GM18511 (cell line): ENCODE measurements at regions not wholly inside any gene's neighbourhood (a gene's known extent, or its start where the extent isn't known, plus 50 kb on each side); places are given as distances from the start of the nearest gene placed in this dataset.

ENCODE experiments used
- ATAC-seq: cut with Tn5 transposase; IDR thresholded peaks from one replicate; pipeline ENCODE4 v1.9.1; 2021; ENCODE audit warnings: mild to moderate bottlenecking, moderate library complexity; ENCODE audit not compliant: unreplicated experiment

- ATAC-seq = no peak
These were observed 71.8 kb downstream of the C4orf33 start for GRCh38 chr4:129167640-129168260.

GRCh38 chr4:129172181-129172580, 76.2 kb downstream of the C4orf33 start:
- ATAC-seq = no peak

- ATAC-seq = peak; percentile 85
These were observed 80.9 kb downstream of the C4orf33 start for GRCh38 chr4:129176864-129177263.

DNA sequence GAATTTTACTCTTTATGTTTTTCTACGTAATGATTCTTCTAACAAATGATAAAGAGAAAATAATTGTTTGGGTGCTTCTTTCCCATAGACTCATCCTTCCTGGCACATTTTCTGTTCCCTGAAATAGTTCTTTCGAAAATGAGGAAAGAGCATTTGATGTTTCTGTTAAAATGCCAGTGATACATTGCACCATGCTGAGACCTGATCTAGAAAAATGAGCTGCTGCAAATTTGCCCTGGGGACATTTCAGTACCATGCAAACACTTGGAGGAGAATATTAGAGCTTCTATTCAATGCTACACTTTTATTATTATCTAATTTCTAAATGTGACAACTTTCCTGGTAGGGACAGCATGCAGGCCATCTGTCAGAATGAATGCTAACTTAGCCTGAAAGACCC, 83.3 kb downstream of the C4orf33 start:
- no peak for ATAC-seq

DNA sequence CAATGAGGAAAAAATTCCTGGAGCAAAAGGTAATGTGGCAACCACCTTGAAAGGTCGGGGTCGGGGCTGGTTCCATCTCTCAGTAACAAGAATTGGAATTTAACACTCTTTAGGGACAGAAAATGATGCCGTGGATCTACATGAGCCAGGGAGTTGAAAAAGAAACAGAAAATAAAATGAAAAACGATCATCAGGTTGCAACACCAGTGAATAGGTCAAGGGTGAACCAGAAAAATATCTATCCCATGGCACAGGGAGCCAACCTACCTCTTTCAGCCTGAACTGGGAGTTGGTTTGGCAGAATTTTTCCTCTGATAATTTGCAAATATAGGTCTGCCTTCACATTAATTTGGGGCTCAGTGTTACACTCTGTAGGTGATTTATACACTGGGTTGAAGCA, 93.7 kb downstream of the C4orf33 start:
- no peak for ATAC-seq

DNA sequence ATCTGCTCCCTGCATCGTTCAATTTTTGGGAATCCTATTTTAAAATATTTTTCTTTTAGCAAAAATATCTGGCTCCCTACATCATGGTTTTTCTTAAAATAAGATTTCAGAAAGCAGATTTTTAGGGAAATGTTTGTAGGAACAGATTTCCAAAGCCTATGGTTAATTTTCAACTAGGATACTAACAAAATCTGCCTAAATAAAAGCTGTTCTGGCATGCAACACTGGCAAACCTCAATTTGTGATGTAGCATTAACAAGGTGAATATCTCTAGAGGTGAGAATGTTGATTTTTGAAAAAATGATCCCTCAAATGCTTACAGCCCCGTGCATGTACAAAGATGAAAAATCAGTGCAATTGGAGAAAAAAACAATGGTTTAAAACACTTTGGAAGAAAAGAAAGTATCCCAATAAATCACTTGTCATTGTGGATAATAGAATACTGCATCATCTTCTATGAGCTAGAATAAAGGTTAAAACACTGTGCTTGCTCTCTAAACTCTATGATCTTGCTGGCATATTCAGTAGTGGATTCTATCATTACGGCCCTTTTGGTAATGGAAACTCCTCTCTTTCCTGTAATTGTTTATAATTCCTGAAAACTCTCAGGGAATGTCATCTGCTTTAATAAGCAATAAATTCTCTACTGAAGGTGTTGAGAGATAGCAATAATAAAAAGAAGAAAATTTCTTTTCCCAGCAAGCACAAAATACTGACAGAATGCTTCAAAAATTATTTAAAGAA, 97.6 kb downstream of the C4orf33 start:
- no peak for ATAC-seq

DNA sequence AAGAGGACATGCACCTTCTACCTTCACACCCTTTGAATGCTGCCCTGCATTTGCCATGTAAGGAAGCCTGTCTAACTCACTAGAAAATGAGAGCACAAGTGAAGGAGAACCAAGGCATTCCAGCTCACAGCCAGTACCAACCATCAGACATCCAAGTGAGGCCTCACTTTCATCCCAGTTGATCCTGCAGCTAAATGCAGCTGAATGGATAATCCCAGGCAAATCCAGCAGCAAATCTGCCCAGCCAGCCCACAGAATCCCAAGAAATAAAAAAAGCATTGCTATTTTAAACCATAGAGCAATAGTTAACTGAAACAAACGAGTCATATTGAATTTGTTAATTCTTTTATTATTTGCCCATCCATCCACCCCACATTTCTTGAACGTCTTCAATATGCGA, 112.5 kb downstream of the C4orf33 start:
- ATAC-seq = no peak

- ATAC-seq = no peak
These were observed 117.7 kb downstream of the C4orf33 start for GRCh38 chr4:129213692-129214091.

DNA sequence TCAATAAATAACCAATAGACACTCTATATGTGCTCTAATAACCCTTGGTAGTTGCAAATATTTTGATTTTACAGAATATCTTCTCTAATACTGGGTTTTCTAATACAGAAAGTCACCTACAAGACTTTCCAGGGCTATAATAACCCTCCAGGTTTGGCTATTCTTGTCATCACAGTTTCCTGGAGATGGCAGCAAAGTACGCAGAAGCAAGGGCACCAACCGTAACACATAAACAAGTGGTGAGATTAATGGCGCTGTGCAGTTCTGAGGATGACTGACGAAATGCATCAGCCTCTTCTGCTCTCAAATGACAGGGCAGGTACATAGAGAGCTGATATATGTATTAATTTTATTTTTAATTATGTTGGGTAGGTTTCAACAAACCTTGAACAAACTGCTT, 122.4 kb downstream of the C4orf33 start:
- ATAC-seq = peak; percentile 49

DNA sequence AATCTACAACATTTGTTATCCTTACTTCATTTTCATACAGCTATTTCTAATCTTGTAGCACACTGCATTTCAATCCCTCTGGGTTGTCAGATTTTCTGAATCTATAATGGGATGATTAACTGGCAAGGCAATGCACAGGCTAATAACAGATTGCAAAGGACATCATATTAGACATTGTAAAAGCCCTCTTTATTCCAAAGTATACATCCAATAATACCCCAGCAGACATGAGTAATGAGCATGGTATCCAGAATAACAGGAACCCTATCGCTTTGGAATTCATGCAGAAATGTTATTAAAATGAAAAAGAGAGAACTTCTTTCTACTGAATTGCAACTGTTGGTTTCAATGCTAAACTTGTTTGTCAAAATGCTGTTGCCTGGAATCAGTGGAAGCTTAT, 122.9 kb downstream of the C4orf33 start:
- ATAC-seq = no peak

GRCh38 chr4:129220254-129220653, 124.3 kb downstream of the C4orf33 start:
- ATAC-seq = no peak

- no peak for ATAC-seq
These were observed 128.0 kb downstream of the C4orf33 start for GRCh38 chr4:129223945-129224344.

GRCh38 chr4:129230846-129231245, 134.9 kb downstream of the C4orf33 start:
- no peak for ATAC-seq

GRCh38 chr4:129231945-129232588, 136.1 kb downstream of the C4orf33 start:
- no peak for ATAC-seq

DNA sequence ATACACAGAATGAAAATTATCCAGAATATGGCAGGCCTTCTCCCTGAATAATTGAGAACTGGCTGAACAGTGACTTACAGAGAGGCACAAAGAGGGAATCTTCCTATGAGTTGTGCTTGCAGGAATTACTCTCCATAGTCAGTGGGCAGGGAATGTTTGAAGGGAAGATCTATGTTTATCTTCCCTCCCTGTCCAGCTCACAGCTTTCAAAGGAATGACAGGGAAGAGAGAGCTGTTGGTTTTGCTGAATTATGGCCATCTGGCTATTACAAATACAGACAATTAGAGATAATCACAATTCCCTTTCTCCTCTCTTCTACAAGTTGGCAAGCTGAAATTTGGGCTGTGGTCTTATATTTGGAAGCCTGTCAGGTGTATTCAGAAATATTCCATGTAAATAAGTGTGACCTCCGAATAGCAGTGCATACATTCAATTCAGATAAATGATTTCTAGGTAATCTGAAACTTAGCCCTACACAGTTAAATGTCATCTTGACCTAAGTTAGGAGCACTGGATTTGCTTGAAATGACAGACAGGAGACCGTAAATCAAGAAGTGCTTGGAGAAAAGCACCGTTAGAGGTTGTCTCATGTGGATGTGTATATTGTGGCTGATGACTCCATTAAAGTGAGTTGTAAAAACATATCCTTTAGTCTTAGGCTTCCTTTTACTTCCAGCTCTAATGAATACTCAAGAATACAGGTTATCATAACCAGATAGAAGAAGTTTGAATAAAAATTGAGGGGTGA, 136.8 kb downstream of the C4orf33 start:
- ATAC-seq = no peak

GRCh38 chr4:129233691-129234090, 137.7 kb downstream of the C4orf33 start:
- ATAC-seq = no peak

GRCh38 chr4:129236351-129236750, 140.4 kb downstream of the C4orf33 start:
- ATAC-seq = no peak

DNA sequence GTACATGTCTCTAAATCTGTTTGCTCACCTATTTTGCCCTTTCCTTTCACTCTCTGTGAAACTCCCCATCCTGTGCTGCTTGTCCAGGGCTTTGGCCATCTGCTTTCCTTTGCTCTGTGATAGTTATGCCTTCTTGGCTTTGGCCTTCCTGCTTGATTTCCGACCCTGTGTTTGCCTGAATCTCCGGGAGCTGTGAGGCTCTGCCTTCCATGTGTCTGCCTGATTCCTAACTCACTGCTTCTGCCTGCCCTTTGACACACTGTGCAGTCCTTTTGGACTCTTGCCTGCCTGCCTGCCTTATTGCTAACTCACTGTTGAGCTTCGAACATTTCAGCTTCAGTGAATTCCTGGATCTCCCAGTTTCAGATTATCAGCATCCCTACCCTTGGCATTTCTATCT, 143.1 kb downstream of the C4orf33 start:
- ATAC-seq = no peak

GRCh38 chr4:129240816-129241215, 144.9 kb downstream of the C4orf33 start:
- no peak for ATAC-seq

DNA sequence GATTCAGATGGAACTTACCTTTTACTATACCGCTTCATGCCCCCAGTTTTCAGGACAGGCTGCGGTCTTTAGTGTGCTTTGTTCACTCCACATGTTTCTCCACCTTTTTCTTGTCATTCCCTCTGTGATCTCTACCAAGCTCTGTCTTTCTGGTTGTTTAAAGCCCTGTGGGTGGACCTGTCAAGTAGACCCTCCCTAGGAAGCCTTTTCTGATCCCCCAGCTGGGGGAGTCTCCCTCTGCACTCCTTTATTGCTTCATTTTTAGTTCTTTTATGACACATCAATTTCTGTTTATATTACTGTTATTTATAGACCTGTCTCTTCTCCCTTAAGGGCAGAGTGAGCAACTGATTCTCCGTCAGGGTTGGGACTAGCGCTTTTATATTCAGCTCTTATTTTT, 150.2 kb downstream of the C4orf33 start:
- ATAC-seq = no peak

GRCh38 chr4:129246910-129247461, 151.0 kb downstream of the C4orf33 start:
- no peak for ATAC-seq
